HG02885 (cell line): ENCODE measurements at regions not wholly inside any gene's neighbourhood (a gene's known extent, or its start where the extent isn't known, plus 50 kb on each side); places are given as distances from the start of the nearest gene placed in this dataset.
"Not testable (repeated sequence)": the region's sequence is repeated elsewhere in the genome, so short reads cannot be mapped to it uniquely, and the experiment has no call there.

Experiments used
- ATAC-seq: cut with Tn5 transposase; IDR thresholded peaks from one replicate; pipeline ENCODE4 v1.9.1; 2021; ENCODE audit warnings: mild to moderate bottlenecking; ENCODE audit not compliant: unreplicated experiment, poor library complexity

DNA sequence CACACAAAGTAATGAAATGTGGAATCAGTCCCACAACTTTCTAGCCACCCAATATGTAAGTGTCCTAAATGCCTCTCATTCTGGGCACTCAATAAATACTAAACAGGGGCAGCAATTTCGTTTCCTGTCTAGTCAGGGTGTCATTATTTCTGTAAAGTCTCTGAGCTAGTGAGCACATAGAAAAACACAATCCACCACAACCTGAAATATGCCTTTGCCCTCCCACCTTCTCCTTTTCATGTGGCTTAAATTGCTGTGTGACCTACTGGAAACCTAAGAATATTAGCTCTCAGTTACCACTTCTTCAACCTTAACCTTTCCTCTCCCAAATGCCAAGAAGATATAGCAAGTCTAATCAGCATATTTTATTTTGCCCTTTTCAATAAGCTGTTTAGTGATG lies 456.3 kb upstream of the KCNMB2 start:
- no peak for ATAC-seq

DNA sequence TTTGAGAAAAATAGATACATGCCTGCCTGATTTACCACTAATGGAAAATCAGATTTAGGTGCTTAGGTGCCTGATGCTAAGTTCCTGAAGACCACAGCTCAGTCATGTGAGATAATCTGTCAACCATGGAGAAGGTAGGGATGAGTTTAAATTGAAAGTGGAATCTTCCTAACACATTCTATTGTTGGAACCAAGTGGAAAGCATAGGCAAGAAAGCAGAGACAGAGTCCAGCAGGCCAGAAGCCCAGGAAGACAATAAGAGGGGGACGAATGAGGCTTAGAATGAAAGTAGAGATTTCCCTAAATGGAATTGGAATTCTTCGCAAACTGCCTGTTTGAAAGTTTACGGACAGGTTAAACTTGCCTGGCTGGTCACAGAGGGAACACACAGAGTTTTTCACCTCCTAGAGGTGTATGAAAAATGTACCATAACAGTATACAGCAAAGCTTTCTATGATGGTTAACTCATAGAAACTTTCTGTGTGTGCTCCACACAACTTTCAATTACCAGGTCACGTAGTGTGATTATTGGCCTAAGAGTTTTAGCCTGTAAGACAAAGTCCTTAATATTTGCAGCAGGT lies 453.8 kb upstream of the KCNMB2 start:
- no peak for ATAC-seq

DNA sequence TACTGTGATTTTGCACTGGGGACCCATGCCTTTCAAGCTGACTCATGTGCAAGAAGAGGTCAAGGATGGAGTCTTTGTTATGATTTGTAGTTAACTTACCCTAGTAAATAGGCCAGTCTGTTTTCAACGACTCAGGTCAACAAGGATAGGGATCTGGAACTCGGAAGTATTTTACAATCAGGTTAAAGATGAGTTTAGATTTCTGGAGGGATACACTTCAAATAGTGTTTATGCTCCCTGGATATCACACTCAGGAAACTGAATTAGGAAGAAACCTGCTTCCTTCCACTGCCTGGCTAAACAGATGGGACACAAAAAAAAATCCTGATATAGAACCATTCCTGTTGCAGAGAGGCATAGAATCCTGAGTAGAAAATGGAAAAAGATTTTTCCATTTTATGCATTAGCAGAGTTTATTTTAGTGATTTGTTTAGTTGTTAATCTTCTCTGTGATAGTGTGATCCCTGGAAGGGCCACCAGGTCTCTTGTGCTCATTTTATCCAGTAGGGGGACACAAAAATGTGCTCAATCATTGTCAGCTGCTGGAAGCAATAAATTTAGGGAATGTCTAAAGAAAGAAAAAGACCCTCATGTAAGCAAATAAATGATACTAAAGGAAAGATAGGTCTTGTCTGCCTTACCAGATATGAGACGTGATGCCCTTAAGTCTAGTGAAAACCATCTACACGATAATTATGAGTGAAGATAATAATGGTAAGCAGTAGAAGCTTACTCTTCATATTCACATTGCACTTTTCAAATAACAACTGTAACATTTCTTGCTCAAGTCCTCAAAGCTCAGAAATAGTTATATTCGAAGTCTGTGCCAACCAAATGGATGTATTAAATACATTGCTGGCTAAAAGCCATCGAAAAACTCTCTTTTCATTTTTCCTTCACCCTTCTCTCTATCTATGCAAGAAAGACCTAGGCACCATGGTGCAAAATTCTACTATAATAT lies 452.1 kb upstream of the KCNMB2 start:
- ATAC-seq, result no peak

DNA sequence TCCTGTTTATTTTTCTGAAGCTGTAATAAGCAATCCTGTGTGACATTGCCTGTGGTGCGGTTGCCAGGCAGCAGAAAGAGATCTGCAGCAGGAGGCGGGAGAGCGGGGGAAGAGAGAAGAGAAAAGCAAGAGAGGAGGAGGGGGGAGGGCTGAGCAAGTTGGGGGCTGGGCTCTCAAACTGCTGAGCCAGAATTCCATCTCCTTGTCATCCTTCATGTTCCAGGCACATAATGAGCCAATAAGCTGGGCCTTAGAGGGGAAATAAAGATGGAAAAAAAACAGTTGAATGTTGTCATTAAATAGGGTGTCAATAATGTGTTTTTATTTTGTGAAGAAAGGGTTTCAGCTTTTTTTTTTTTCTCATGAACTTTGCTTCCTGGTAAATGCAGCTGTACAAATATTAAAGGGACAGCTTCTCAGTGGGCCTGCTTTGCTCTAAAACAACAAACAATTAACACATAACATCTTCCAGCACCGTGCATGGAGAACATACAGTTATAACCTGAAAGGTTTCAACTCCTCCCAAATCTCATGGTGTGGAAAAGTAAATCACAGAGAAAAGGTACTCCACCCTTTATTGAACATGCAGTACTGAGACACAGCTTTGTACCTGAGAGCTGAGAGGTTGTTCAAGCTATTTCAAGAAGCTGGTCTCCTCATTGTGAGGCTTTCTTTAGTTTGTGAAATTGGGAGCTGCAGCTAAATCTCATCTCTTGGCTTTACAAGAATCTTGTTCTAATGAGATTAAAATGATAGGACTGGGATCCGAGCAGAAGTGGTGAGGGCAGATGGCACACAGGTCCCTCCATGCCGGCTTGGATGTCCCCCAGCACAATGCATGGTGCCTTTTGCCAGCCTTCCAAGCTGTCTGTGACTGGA lies 451.1 kb upstream of the KCNMB2 start:
- no peak for ATAC-seq

DNA sequence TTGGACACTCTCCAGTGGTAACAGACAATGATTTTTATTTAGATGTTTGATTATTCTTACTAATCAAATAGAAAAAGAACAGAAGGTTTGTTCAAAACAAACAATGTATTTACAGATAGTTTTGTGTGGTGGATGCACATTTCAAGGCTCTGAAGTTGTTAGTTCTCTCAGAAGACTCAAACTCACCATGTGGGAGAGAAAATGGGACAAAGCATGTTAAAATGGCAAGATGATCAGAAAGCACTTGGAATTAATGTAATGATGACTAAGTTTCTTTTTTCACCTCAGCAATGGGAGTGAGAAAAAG lies 450.5 kb upstream of the KCNMB2 start:
- ATAC-seq, result no peak

DNA sequence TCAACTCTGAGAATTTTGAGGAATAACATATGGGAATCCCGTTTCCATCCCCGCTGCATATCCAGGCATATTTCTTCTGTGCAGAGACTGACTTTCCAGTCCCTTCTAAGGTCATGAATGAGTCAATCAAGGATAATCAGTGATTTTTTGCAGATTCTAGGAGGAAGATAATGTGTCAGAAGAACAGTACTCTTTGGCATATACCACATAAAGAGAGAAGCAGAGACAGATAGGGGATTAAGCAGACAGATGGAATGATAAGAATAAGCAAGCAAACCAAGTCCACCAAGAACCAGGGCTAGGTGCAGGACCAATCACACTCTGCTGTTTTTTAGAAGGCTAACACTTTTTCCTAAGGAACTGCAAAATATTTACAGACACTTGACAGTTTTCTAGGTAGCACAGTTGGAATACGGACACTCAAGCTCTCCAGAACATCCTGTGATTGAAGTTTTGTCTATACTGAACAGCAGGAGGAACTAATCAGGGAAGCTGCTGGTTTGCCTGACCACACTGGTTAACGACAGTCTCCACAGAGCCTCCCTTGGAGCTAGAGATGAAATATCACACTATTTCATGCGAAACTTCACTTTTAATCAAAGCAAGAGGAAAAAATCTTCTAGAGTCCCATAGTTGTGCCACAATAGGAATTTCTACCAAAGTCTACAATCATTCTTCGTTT lies 450.0 kb upstream of the KCNMB2 start:
- no peak for ATAC-seq

DNA sequence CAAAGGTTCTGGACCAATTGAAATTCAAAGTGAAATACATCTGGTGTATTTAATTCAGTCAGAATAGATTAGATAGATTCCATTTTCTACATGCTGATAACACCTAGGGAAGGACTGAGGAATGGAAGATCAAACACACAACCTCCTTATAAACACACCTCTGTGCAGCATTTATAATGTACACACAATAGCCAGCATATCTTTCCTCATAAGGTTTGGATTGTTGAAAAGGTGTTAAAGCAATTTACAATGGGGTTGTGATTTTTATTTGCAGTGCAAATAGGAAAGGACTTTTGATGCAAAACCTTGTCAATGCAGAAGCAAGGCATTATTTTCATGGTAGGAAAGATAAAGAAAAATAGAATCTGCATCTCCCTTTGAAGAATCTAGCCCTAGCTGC lies 448.9 kb upstream of the KCNMB2 start:
- no peak for ATAC-seq

DNA sequence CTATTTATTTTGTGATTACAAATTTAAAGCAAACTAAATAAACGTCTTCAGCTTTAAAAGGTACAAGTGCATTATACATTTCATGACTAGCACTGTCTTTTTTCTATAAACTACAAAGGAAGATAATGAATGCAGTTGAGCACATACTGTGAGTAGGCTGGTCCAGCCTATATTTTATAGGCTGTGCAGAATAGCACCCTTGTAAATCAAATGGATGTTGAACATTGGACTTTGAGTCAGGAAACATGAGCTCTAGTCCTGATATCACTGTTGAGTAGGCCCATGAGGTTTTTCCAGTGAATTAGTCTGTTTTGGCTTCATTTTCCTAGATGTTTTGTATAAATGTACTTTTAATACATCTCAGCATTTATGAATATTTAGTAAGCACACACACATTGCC lies 447.3 kb upstream of the KCNMB2 start:
- ATAC-seq, result no peak

DNA sequence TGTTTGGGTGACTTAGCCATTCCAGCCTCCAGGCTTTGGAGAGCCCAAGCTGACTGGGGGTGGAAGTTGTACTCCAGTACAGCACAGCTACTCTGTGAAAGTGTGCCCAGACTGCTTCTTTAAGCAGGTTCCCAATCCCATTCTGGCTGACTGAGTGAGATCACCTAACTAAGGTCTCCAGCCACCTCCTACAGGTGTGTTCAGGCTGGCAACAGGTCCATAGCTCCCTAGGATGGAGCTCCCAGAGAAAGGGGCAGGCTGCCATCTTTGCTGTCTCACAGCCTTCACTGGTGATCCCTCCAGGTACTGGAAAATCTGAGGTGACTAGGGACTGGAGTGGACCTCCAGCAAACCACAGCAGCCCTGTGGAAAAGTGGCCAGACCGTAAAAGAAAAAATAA lies 445.3 kb upstream of the KCNMB2 start:
- no peak for ATAC-seq

DNA sequence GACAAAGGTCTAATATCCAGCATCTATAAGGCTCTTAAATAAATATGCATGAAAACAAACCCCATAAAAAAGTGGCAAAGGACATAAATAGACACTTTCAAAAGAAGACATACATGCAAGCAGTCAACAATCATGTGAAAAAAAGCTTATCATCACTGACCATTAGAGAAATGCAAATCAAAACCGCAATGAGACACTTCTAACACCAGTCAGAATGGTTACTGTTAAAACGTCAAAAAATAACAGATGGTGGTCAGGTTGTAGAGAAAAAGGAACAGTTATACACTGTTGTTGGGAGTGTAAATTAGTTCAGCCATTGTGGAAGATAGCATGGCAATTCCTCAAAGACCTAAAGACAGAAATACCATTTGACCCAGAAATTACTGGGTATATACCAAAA lies 440.7 kb upstream of the KCNMB2 start:
- peak; percentile 51 for ATAC-seq

DNA sequence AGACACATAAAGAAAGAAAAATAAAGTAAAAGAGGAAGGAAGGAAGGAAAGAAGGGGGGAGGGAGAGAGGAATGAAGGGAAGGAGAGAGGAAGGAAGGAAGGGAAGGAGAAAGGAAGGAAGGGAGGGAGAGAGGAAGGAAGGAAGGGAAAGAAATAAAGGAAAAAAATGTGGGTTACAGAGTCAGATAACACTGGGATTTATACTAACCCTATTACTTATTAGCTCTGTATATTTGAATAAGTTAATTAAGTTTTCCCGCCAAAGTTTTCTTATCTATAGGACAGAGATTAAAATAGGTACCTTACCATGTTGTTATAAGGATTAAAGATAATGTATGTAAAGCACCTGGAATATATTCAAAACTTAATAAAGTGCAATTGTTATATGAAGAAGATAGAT lies 439.3 kb upstream of the KCNMB2 start:
- no peak for ATAC-seq

DNA sequence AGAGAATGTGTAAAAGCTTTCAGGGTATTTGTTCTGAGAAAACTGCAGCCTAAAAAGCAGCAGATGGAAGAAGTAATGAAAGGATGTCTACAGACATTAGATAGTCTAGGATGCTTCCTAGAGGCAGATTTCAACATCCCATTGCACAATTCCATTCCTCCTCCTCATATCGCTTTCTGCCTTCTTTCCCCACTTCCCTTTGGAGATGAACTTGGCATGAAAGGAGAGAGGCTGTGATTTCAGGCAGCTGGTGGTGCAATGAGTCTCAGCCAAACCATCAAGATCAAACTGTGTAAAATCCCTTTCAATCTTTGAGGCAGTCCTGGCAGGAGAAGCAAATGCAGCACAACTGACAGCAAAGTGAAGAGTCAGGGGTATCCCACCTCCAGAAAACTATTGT lies 438.7 kb upstream of the KCNMB2 start:
- ATAC-seq, result no peak

DNA sequence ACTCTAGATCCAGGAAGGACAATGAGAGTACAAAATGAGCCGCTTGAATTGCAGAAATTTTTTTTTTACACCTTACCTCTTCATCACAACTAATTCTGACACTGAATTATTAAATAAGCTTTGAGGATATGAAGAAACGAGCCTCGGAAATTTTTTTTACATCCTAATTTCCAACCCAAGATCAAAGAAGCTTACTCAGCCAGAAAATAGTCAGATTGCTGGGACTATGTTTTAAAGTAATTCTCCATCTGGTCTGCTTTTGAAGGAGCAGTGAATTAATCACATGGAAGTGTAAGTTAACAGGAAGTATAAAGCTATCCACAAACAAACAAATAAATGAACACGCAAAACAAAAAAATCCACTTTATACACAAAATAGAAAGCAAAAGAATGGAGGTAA lies 437.0 kb upstream of the KCNMB2 start:
- no peak for ATAC-seq

DNA sequence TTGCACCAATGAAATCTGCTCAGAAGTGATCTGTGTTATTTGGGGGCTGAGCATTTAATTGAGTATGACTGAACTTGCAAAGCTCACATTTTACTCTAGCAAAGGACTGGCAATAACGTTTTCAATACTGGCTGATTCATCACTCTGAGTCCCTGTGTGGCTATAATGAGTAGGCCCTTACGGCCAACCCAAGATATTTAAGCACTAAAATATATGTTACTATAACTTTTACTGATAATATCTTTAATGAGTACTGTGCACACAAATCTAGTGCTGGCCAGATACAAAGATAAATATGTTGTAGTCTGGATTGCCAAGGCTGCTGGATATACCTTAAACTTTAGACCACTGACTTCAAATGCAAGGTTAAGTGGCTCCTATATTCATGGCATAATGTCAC lies 436.4 kb upstream of the KCNMB2 start:
- no peak for ATAC-seq

DNA sequence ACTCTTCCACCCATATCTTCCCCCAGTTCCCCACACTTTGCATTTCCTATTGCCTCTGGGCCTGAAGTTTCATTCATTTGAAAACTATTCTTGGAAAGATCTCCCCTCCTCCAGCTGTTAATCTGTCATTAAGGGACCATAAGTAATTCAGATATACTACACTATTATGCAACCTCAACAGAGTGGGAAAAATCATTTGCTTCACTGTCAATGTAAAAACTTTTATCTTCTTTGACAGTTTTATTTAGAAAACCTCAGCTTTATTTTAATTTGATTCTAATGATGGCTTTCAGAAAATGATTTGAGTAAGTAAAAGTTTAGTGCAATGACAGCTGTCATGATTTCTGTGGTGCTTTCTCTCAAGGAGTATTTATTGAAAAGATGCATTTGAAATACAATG lies 435.3 kb upstream of the KCNMB2 start:
- ATAC-seq, result no peak

DNA sequence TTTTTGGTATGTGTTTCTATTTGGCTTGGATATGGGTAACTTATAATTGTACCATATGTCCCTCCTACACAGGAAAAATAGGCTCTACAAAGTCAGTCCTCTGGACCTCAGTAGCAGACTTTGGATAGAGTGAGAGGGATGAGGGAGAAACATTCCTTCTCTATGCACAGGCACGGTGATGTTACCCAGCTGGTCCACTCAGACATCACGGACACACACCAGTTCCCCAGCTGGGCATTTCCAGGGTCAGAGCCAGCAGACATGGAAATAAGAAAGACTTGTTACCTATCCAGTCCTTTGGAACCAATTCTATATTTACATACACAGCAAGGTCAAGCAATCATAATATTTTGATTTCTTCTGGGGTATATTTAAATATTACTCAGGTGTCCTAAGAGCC lies 433.1 kb upstream of the KCNMB2 start:
- no peak for ATAC-seq

DNA sequence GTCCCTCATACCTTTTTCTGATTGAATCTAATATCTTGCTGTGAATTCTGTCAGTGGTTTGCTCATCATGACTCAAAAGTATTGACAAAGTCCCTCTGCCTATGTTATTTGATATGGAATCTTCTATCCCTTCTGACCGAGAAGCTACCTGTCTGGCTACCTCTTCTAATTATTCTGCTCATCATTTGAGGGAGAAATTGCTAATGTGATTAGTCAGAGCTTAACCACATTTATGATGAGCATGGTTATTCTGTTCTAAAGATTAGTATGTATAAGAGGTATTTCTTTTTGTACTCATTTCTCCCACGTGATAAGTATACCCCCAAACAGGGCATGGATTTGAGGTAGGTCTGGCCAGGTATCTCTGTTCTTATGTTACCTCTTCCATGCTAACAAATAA lies 428.4 kb upstream of the KCNMB2 start:
- no peak for ATAC-seq

DNA sequence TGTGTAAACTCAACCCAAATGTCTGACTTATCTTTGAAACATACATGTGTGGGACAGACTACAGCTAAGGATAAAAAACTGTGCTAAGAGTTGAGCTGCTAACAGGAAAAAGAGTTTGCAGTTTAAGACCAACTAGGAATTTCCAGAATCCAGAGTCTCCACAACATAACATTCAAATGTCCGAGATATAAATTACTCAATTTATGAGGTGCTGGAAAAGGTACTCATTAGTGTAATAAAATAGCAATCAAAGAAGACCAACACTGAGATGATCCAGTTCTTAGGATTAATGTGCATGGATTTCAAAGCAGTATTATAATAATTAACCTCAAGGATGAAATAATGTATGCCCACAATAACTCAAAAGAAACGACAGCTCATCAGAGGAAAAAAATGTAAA lies 426.5 kb upstream of the KCNMB2 start:
- ATAC-seq, result no peak

DNA sequence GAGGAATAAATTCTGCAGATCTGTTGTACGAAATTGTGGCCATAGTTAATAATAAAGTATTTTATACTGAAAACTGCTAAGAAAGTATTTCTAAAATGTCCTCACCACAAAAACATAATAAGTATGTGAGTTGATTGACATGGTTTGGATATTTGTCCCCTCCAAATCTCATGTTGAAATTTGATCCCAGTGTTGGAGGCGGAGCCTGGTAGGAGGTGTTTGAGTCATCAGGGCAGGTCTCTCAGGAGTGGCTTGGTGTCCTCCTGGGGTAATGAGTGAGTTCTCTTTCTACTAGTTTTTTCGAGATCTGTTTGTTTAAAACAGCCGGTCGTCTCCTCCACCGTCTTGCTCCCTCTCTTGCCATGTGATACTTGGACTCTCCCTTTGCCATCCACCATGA lies 424.1 kb upstream of the KCNMB2 start:
- no peak for ATAC-seq

DNA sequence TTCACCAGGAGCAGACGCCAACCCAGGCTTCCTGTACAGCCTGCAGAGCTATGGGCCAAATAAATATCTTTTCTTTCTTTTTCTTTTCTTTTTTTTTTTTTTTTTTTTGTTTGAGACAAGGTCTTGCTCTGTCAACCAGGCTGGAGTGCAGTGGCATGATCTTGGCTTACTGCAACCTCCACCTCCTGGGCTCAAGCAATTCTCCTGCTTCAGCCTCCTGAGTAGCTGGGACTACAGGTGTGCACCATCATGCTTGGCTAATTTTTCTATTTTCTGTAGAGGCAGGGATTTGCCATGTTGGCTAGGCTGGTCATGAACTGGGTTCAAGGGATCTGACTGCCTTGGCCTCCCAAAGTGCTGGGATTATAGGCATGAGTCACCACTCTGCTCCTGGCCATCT lies 423.7 kb upstream of the KCNMB2 start:
- not testable (repeated sequence) for ATAC-seq

DNA sequence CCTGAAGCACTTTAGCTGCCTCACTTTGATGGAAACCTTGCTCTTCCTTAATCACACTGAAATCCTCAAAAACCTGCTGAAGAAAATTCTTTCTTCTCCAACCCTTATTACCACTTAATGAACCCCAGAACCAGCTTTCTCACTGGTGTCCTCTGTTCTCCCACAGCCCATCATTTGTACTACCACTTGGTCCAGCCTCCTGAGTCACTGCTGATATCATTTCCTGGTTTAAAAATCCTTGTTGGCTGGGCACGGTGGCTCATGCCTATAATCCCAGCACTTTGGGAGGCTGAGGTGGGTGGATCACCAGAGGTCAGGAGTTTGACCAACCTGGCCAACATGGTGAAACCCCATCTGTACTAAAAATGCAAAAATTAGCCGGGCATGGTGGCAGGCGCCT lies 418.6 kb upstream of the KCNMB2 start:
- ATAC-seq, result no peak
